Activated T-helper 9 cell treated with anti-CD3 and anti-CD28 coated beads, Interleukin-2, amount 50 U/mL, for 16 hours (primary cell): ENCODE measurements at regions not wholly inside any gene's neighbourhood (a gene's known extent, or its start where the extent isn't known, plus 50 kb on each side); places are given as distances from the start of the nearest gene placed in this dataset.

Experiments used
- DNase-seq: peaks from one replicate; pipeline ENCODE4 v3.0.0-alpha.2; 2020; ENCODE audit warnings: low read depth

- no peak for DNase-seq
Measured at GRCh38 chr12:88994971-88995370, 357.3 kb downstream of the DUSP6 start.

DNA sequence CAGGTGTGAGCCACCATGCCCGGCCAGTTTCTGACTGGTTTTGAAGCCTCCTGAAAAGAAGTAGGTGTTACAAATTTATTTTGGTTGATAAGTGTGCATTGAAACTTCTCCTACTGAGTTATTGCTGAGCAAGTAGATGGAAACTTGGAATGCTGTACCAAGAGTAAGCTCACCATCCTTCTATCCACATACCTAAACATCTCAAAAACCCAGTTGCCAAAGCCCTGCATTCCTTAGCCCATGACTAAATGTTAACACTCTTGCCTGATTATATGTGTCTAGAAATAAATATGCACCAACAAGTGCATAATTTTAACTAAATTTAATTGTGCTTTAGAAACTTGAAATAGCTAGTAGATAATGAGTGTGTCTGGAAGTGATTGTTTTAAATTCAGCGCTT, 357.8 kb downstream of the DUSP6 start:
- DNase-seq, result no peak

DNA sequence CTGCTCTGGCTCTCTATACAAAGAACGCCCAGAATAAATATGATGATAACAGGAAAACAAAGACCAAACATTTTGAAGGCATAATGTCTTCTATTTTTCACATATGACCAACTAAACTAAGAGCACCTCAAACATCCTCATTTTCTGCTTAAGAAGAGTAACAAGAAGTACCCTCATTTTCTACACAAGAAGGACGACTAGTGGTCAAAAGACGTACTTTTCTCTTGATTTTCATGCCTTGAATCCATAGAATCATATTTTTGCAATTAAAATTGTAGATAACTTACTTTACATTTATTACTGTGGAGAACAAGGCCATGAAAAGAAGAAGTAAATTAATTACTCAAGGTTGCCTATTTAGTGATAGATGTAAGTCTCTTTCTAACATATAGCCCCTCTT, 358.6 kb downstream of the DUSP6 start:
- no peak for DNase-seq

GRCh38 chr12:88986056-88986455, 366.2 kb downstream of the DUSP6 start:
- DNase-seq, result no peak

DNA sequence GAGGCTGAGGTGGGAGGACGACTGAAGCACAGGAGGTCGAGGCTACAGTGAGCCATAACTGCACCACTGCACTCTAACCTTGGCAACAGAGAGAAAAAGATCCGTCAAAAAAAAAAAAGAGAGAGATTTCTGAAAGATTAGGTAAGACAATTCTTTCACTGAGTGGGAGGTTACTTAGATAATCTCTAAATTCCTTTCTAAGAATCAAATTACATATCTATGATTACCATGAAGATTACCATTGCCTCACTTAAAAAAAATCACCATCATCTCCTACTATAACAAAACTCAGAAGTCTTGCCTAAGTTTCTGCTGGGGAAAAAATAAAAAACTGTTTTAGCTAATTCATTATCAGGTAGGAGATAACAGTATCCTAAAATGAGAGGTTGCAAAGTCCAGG, 366.7 kb downstream of the DUSP6 start:
- no peak for DNase-seq

- DNase-seq, result no peak
Measured at GRCh38 chr12:88985011-88985410, 367.3 kb downstream of the DUSP6 start.

GRCh38 chr12:88982694-88983093, 369.6 kb downstream of the DUSP6 start:
- no peak for DNase-seq

- no peak for DNase-seq
Measured at GRCh38 chr12:88977115-88977514, 375.2 kb downstream of the DUSP6 start.

DNA sequence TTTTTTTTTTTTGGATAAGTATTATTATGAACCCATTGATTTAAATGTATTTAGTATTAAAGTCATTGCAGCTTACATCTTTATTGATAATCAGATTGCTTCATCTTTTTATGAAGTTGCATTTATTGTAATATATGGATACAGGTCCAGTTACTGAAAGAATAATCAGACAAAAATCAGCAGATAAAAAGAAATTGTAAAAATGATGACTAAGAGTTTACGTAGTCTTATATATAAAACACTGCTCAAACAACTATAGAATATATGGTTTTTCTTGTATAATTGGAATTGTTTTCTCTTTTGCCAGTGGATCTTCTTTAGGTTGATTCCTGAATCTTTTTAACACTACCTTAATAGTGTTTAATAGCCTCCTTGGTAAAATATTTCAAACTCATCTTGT, 378.3 kb downstream of the DUSP6 start:
- DNase-seq, result no peak

DNA sequence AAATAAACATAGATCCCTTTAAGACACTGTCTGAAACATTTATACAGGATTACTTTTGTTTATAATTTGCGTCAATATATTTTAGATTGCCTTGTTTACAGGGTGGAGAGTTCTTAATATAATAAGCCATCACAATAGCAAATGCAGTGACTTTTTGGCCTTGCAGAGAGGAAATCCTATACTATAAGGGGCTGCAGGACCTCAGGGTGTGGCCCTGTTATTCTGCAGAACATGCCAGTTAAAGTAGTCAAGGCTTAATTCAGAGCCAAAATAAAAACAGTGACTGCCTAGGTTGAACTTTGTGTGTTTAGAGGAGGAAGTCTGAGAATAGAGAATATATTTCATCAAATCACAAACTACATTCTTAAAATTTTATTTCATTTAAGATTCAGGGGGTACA, 381.6 kb downstream of the DUSP6 start:
- no peak for DNase-seq

- DNase-seq, result no peak
Measured at GRCh38 chr12:88969127-88969526, 383.2 kb downstream of the DUSP6 start.

- DNase-seq, result no peak
Measured at GRCh38 chr12:88960213-88960878, 380.1 kb upstream of the KITLG start.

GRCh38 chr12:88958946-88959345, 378.7 kb upstream of the KITLG start:
- no peak for DNase-seq

- DNase-seq, result no peak
Measured at GRCh38 chr12:88958153-88958552, 377.9 kb upstream of the KITLG start.

DNA sequence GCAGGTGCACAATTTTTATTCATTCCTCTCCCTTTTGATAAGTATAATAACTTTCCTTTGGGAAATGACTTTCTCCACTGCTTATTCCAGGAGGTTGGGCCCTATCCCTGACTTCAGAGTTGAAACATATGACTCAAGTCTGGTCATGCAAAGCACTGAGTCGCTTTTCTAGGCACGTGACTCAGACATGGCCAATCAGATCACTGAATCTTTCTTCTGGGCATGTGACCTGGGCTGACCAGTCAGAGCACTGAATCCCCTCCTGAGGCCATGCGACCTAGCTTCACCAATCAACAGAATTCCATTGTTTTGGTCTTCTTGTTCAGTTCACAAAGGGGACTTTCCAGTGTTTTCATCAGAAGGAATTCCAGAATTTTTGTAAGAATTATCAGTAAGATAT, 377.1 kb upstream of the KITLG start:
- no peak for DNase-seq

- no peak for DNase-seq
Measured at GRCh38 chr12:88955531-88955930, 375.3 kb upstream of the KITLG start.

DNA sequence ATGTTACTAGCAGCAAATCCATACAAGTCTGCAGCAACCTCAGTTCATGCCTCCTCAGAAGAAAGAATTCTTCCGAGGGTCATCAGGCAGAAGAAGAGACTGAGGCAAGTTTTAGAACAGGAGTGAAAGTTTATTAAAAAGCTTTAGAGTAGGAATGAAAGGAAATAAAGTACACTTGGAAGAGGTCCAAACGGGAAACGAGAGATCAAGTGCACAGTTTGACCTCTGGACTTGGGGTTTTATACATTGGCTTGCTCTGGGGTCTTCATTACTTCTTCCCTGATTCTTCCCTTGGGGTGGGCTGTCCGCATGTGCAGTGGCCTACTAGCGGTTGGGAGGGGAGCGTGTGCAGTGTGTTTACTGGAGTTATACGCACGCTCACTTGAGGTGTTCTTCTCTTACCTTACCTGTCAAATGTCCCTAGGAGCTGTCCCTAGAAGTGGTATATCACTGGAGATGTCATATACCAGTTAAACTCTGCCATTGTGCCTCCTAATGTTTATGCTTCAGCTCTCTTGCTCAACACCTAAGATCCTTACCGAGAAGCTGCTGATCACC, 372.8 kb upstream of the KITLG start:
- DNase-seq, result no peak

DNA sequence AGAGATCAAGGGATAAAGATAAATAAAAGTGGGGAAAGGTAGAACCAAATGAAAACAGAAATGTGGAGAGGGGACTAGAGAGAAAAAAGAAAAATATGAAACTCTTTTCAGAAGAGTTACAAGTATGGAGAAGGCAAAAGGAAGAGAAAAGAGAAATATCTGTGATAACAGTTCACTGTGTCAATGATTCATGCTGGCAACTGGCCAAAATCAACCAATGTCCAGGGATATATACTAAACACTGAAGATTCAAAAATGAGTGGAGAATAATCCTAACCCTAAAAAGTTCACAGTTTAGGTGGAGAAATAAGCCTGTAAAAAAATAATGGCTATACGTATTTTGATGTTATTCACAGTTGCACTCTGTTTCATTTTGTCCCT, 372.3 kb upstream of the KITLG start:
- no peak for DNase-seq

DNA sequence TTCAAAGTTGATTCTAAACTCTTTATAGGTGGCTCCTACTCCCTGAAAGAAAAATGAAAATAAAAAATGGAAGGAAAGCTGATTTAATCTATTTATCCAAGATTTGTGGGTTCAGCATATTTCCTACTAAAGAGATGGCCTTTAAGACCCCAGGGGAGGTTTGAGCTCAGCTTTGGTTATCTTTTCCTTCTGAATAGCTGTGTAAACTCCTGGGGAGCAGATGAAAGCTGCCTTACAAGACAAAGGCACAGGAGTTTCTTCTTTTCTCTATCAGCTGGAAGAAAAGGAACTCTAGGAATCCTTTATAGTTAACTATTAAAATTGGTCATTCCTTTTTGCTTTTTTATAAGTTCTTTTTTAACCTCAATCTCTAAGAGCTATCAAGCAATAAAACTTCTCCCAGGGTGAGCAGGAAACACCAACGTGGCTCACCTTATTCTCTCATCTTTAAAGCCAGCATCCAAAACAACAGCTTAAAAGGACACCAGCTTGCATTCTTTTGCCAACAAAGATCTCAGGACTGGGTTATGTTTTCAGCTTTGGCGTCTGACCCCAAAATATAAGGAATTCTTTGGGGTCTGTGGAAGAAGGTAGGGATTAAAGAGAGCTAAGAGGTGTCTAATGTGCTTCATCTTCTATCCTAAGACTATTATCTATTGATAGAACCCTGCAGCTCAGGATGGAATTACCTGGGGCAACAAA, 371.7 kb upstream of the KITLG start:
- DNase-seq, result no peak

DNA sequence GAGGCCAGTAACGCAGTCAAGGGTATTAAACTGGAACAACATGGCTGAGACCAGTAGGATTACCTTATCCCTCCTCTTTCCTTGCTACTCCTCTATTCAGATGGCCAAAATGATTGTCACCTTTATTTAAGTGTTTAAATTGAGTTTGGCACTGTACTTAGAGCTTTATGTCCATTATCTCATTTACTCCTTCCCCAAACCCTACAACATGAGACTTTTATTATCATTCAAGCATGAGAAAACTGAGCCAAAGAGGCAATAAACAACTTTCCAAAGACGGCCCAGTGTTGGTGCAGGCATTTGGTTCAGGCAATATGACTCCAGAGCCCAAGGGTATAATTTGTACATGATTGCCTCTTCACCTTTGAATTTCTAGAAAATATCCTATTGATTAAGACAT, 370.9 kb upstream of the KITLG start:
- DNase-seq, result no peak

GRCh38 chr12:88947486-88948043, 367.3 kb upstream of the KITLG start:
- DNase-seq, result no peak

DNA sequence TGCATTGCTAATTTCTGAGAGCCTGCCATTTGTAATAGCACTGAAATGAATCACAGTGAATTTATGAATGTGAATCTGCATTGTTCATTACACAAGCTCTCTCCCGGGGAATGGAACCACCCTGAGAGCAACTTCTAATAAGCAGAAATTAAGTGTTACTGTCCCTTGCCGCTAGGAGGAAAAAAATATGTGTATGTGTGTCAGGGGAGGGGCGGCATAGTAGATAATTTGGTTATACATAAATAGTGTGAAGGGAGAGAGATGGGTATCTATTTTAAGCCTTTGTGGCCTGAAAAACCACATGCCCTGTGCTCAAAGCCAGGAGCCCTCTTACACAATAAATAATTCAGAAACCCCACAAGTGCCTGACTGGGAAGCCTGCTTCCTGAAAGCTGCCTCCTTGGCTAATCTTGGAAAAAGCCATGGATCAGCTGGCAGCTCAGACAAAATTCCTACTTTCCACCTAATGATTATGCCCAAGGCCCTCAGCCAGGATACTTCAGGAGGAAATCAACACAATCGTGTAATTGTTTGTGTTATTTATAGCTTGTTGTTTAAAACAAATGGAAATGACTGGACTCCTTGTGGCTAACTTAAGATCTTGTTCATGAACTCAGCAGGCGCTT, 366.2 kb upstream of the KITLG start:
- no peak for DNase-seq
